ENCODE measurements at regions not wholly inside any gene's neighbourhood (a gene's known extent, or its start where the extent isn't known, plus 50 kb on each side); places are given as distances from the start of the nearest gene placed in this dataset.

GRCh38 chr11:56917708-56918400 lies 70.9 kb upstream of the OR5AK2 start:
- TF ChIP-seq CTCF (conservative IDR thresholded peaks at IDR 0.05 in 1 of 2, IDR thresholded peaks at IDR 0.05 in 1 of 2; ENCODE audit: extremely low read depth in 1 of 2, insufficient read depth in 1 of 2, low read depth in 1 of 2, low read length in 2 of 2) = no peak
- TF ChIP-seq EZH2 (IDR thresholded peaks at IDR 0.05; ENCODE audit: borderline replicate concordance, low read length) = no peak

Measured in mammary epithelial cell (primary cell).